Astrocyte of the cerebellum (primary cell): ENCODE measurements at regions not wholly inside any gene's neighbourhood (a gene's known extent, or its start where the extent isn't known, plus 50 kb on each side); places are given as distances from the start of the nearest gene placed in this dataset.

ENCODE experiments used
- DNase-seq: peaks from one replicate; pipeline ENCODE4 v3.0.0-alpha.2; 2011; ENCODE audit warnings: low read depth
- H3K4me3 ChIP-seq: 2 replicates; pipeline ENCODE4 v1.5.1; 2011; ENCODE audit warnings: mild to moderate bottlenecking, low read depth, low read length, moderate library complexity
- CTCF ChIP-seq: IDR thresholded peaks from 2 replicates; pipeline ENCODE4 v1.5.1; 2012; ENCODE audit warnings: low read length, low read depth, moderate library complexity, mild to moderate bottlenecking; ENCODE audit errors: missing control alignments
- in situ Hi-C: cut with HindIII; loops from 2 replicates; pipeline ENCODE4 v1.10.0; 2017; ENCODE audit warnings: low sequenced_read_pairs

GRCh38 chr1:182275271-182275670 lies 116.3 kb downstream of the GLUL start:
- no peak overlapping the region for H3K4me3 ChIP-seq
- no peak for DNase-seq
- no peak for TF ChIP-seq CTCF
- in situ Hi-C loops, result no loop called here

GRCh38 chr1:182274618-182275017 lies 117.0 kb downstream of the GLUL start:
- no peak overlapping the region for H3K4me3 ChIP-seq
- no peak for DNase-seq
- in situ Hi-C loops, result no loop called here
- no peak for TF ChIP-seq CTCF

- no peak for DNase-seq
Observed at GRCh38 chr1:182270731-182271130, 120.9 kb downstream of the GLUL start.

GRCh38 chr1:182269097-182269496 lies 122.5 kb downstream of the GLUL start:
- DNase-seq, result no peak
- H3K4me3 ChIP-seq, result no peak overlapping the region
- in situ Hi-C loops, result no loop called here
- TF ChIP-seq CTCF, result no peak

More at GRCh38 chr1:182270731-182271130, 120.9 kb downstream of the GLUL start:
- no peak overlapping the region for H3K4me3 ChIP-seq
- TF ChIP-seq CTCF, result no peak
- in situ Hi-C loops, result no loop called here

- no peak for DNase-seq
- TF ChIP-seq CTCF, result no peak
- H3K4me3 ChIP-seq, result no peak overlapping the region
- in situ Hi-C loops, result no loop called here
Observed at GRCh38 chr1:182268669-182269068, 122.9 kb downstream of the GLUL start.

GRCh38 chr1:182264185-182264584 lies 127.4 kb downstream of the GLUL start:
- H3K4me3 ChIP-seq, result no peak overlapping the region
- in situ Hi-C loops, result no loop called here
- TF ChIP-seq CTCF, result no peak
- DNase-seq, result no peak

- no peak for TF ChIP-seq CTCF
- no peak overlapping the region for H3K4me3 ChIP-seq
- in situ Hi-C loops, result no loop called here
- no peak for DNase-seq
Observed at GRCh38 chr1:182263706-182264105, 127.9 kb downstream of the GLUL start.
